ENCODE measurements at regions not wholly inside any gene's neighbourhood (a gene's known extent, or its start where the extent isn't known, plus 50 kb on each side); places are given as distances from the start of the nearest gene placed in this dataset.

DNA sequence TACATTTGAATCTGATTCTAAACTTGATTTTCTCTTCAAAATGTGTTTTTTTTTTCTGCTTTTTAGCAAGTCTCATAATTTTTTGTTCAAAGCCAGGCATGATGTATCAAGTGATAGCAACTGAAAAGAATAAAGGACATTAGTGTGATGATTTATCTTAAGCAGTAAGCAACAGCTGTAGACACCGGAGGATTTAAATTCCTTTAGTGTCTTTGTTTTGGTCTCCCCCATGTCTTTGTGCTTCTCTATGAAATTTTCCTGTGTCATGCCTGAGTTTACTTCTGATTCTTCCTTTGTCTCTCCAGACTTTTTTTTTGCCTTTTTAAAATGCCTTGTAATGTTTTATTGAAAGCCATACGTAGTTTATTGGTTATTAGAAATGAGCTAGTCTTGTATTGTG lies 934.2 kb upstream of the RAG2 start:
- H4K20me1 ChIP-seq (ENCODE audit: insufficient read depth) = no peaks in the 10 kb centered on the region
- H3K9me2 ChIP-seq (ENCODE audit: insufficient read depth, low read length) = no peaks in the 10 kb centered on the region
- H3F3A ChIP-seq (ENCODE audit: insufficient read depth, low read length, poor library complexity, severe bottlenecking) = no peaks in the 10 kb centered on the region
- peaks cover 5% of the 10 kb centered on the region for H3K9me3 ChIP-seq (ENCODE audit: low read length)
- H3K79me2 ChIP-seq (replicated peaks; ENCODE audit: insufficient read depth, low read length) = no peaks in the 10 kb centered on the region
- H3K4me3 ChIP-seq (ENCODE audit: low read length) = no peak overlapping the region
- no peaks in the 10 kb centered on the region for H3K27me3 ChIP-seq (ENCODE audit: insufficient read depth, low read depth, low read length)
- no peak for TF ChIP-seq SMC3 (conservative IDR thresholded peaks at IDR 0.05; ENCODE audit: poor library complexity)
- no peak for TF ChIP-seq RAD21 (conservative IDR thresholded peaks at IDR 0.05)
- TF ChIP-seq, protein P1, sequence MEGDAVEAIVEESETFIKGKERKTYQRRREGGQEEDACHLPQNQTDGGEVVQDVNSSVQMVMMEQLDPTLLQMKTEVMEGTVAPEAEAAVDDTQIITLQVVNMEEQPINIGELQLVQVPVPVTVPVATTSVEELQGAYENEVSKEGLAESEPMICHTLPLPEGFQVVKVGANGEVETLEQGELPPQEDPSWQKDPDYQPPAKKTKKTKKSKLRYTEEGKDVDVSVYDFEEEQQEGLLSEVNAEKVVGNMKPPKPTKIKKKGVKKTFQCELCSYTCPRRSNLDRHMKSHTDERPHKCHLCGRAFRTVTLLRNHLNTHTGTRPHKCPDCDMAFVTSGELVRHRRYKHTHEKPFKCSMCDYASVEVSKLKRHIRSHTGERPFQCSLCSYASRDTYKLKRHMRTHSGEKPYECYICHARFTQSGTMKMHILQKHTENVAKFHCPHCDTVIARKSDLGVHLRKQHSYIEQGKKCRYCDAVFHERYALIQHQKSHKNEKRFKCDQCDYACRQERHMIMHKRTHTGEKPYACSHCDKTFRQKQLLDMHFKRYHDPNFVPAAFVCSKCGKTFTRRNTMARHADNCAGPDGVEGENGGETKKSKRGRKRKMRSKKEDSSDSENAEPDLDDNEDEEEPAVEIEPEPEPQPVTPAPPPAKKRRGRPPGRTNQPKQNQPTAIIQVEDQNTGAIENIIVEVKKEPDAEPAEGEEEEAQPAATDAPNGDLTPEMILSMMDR (IDR thresholded peaks at IDR 0.05; ENCODE audit: poor library complexity, severe bottlenecking) = no peak
- TF ChIP-seq, protein P2, sequence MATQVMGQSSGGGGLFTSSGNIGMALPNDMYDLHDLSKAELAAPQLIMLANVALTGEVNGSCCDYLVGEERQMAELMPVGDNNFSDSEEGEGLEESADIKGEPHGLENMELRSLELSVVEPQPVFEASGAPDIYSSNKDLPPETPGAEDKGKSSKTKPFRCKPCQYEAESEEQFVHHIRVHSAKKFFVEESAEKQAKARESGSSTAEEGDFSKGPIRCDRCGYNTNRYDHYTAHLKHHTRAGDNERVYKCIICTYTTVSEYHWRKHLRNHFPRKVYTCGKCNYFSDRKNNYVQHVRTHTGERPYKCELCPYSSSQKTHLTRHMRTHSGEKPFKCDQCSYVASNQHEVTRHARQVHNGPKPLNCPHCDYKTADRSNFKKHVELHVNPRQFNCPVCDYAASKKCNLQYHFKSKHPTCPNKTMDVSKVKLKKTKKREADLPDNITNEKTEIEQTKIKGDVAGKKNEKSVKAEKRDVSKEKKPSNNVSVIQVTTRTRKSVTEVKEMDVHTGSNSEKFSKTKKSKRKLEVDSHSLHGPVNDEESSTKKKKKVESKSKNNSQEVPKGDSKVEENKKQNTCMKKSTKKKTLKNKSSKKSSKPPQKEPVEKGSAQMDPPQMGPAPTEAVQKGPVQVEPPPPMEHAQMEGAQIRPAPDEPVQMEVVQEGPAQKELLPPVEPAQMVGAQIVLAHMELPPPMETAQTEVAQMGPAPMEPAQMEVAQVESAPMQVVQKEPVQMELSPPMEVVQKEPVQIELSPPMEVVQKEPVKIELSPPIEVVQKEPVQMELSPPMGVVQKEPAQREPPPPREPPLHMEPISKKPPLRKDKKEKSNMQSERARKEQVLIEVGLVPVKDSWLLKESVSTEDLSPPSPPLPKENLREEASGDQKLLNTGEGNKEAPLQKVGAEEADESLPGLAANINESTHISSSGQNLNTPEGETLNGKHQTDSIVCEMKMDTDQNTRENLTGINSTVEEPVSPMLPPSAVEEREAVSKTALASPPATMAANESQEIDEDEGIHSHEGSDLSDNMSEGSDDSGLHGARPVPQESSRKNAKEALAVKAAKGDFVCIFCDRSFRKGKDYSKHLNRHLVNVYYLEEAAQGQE (IDR thresholded peaks at IDR 0.05; ENCODE audit: borderline replicate concordance) = no peak
- TF ChIP-seq EZH2 (IDR thresholded peaks at IDR 0.05; ENCODE audit: borderline replicate concordance, insufficient read depth, low read length, poor library complexity, severe bottlenecking) = no peak
- no peak for TF ChIP-seq POLR2AphosphoS5 (IDR thresholded peaks at IDR 0.05)
- no peak for TF ChIP-seq TAF1 (IDR thresholded peaks at IDR 0.05; ENCODE audit: low read depth)
- no peak for TF ChIP-seq EP300 (conservative IDR thresholded peaks at IDR 0.05; ENCODE audit: poor library complexity, severe bottlenecking)
- no peak for TF ChIP-seq MXI1 (conservative IDR thresholded peaks at IDR 0.05; ENCODE audit: poor library complexity, severe bottlenecking)
- H3K9ac ChIP-seq (ENCODE audit: low read length) = no peak overlapping the region
- no peak overlapping the region for H3K27ac ChIP-seq (ENCODE audit: low read length)
- no peak overlapping the region for H2AFZ ChIP-seq (ENCODE audit: low read depth, low read length)
- no peak overlapping the region for H3K4me2 ChIP-seq (ENCODE audit: low read length)
- H3K36me3 ChIP-seq (ENCODE audit: insufficient read depth, low read length) = no peaks in the 10 kb centered on the region

DNA sequence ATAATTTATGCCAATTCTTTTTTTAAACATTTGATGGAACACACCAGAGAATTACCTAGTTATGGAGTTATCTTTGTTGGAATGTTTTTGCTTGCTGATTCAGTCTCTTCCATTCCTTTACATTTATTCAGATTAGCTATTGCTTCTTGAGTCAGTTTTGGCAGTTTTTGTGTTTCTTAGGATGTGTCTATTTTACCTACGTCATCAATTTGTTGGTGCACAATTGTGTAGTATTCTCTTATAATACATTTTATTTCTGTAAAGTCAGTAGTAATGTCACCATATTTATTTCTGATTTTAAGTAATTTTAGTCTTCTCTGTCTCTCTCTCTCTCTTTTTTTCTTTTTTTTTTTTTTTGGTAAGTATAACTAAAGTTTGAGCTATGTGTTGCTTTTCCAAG lies 929.5 kb upstream of the RAG2 start:
- H3K36me3 ChIP-seq (ENCODE audit: insufficient read depth, low read length) = no peaks in the 10 kb centered on the region
- no peaks in the 10 kb centered on the region for H3K27me3 ChIP-seq (ENCODE audit: insufficient read depth, low read depth, low read length)
- H3K4me2 ChIP-seq (ENCODE audit: low read length) = no peak overlapping the region
- no peak overlapping the region for H3K9ac ChIP-seq (ENCODE audit: low read length)
- H3K9me3 ChIP-seq (ENCODE audit: low read length) = peaks cover 5% of the 10 kb centered on the region
- H2AFZ ChIP-seq (ENCODE audit: low read depth, low read length) = no peak overlapping the region
- H3K27ac ChIP-seq (ENCODE audit: low read length) = no peak overlapping the region
- TF ChIP-seq, protein P1 (IDR thresholded peaks at IDR 0.05; ENCODE audit: poor library complexity, severe bottlenecking) = no peak
- TF ChIP-seq EZH2 (IDR thresholded peaks at IDR 0.05; ENCODE audit: borderline replicate concordance, insufficient read depth, low read length, poor library complexity, severe bottlenecking) (no peak), SMC3 (conservative IDR thresholded peaks at IDR 0.05; ENCODE audit: poor library complexity) (no peak), EP300 (conservative IDR thresholded peaks at IDR 0.05; ENCODE audit: poor library complexity, severe bottlenecking) (no peak), RAD21 (conservative IDR thresholded peaks at IDR 0.05) (no peak)
- no peak overlapping the region for H3K4me3 ChIP-seq (ENCODE audit: low read length)
- H3F3A ChIP-seq (ENCODE audit: insufficient read depth, low read length, poor library complexity, severe bottlenecking) = no peaks in the 10 kb centered on the region
- no peaks in the 10 kb centered on the region for H3K9me2 ChIP-seq (ENCODE audit: insufficient read depth, low read length)
- H4K20me1 ChIP-seq (ENCODE audit: insufficient read depth) = no peaks in the 10 kb centered on the region
- H3K79me2 ChIP-seq (replicated peaks; ENCODE audit: insufficient read depth, low read length) = no peaks in the 10 kb centered on the region
